ENCODE measurements at regions not wholly inside any gene's neighbourhood (a gene's known extent, or its start where the extent isn't known, plus 50 kb on each side); places are given as distances from the start of the nearest gene placed in this dataset.

DNA sequence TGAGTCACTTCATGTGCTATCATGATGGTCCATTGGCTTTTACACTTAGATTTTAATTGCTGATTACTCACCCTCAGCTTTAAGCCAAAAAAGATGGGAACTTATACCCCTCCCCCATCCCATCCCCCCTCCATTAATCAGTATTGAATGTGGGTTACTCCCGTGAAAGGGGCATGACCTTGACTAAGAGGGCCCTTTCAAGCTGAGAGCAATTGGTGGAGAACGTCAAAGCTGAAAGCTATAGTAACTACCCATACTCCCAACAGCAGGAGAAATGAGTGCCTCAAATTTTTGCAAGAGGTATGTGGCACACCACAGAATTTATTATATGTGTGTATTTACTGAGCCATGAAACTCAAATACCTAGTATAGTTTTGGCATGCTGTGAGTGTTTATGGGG lies 99.7 kb upstream of the CDH8 start:
- TF ChIP-seq, protein P1, sequence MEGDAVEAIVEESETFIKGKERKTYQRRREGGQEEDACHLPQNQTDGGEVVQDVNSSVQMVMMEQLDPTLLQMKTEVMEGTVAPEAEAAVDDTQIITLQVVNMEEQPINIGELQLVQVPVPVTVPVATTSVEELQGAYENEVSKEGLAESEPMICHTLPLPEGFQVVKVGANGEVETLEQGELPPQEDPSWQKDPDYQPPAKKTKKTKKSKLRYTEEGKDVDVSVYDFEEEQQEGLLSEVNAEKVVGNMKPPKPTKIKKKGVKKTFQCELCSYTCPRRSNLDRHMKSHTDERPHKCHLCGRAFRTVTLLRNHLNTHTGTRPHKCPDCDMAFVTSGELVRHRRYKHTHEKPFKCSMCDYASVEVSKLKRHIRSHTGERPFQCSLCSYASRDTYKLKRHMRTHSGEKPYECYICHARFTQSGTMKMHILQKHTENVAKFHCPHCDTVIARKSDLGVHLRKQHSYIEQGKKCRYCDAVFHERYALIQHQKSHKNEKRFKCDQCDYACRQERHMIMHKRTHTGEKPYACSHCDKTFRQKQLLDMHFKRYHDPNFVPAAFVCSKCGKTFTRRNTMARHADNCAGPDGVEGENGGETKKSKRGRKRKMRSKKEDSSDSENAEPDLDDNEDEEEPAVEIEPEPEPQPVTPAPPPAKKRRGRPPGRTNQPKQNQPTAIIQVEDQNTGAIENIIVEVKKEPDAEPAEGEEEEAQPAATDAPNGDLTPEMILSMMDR (conservative IDR thresholded peaks at IDR 0.05), result no peak
- H2BK20ac ChIP-seq (ENCODE audit: low read depth, low read length, poor library complexity, severe bottlenecking), result no peak overlapping the region

More for the DNA sequence above, 99.7 kb upstream of the CDH8 start:
- no peak overlapping the region for H3T11ph ChIP-seq (ENCODE audit: low read length)
- no peaks in the 10 kb centered on the region for H3K23me2 ChIP-seq (ENCODE audit: insufficient read length, low read depth, low read length, poor library complexity, severe bottlenecking)
- no peak overlapping the region for H4K8ac ChIP-seq (replicated peaks; ENCODE audit: insufficient read length, low read depth, low read length)
- no peaks in the 10 kb centered on the region for H3K4me1 Mint-ChIP-seq
- no peak overlapping the region for H3K14ac ChIP-seq (ENCODE audit: insufficient read depth, low read length)
- no peak overlapping the region for H4K91ac ChIP-seq (ENCODE audit: insufficient read length, low read depth, low read length)
- no peak overlapping the region for H3K4ac ChIP-seq (ENCODE audit: low read depth, low read length)
- H2BK15ac ChIP-seq (ENCODE audit: low read depth, low read length), result no peak overlapping the region
- H3K18ac ChIP-seq (ENCODE audit: insufficient read length, low read depth, low read length), result no peak overlapping the region
- H3K79me1 ChIP-seq (ENCODE audit: insufficient read depth, low read depth, low read length, poor library complexity, severe bottlenecking), result no peaks in the 10 kb centered on the region
- H3K9ac ChIP-seq (ENCODE audit: extremely low read depth, insufficient read length, low read length), result no peak overlapping the region
- no peak overlapping the region for H4K5ac ChIP-seq (ENCODE audit: insufficient read length, low read depth, low read length)
- no peak overlapping the region for H3K27ac Mint-ChIP-seq
- H2BK120ac ChIP-seq (ENCODE audit: low read depth, low read length, poor library complexity, severe bottlenecking), result no peak overlapping the region
- no peak for DNase-seq
- no peaks in the 10 kb centered on the region for H4K20me1 ChIP-seq (ENCODE audit: control insufficient read depth, insufficient read depth, insufficient read length)
- no peak overlapping the region for H2BK12ac ChIP-seq (ENCODE audit: insufficient read length, low read depth, low read length)
- H2BK5ac ChIP-seq (ENCODE audit: insufficient read length, low read length), result no peak overlapping the region
- H3K23ac ChIP-seq (ENCODE audit: insufficient read length, low read depth, low read length), result no peak overlapping the region
- H3K4me1 ChIP-seq (ENCODE audit: insufficient read depth, low read length), result no peaks in the 10 kb centered on the region
- H2AFZ ChIP-seq (ENCODE audit: low read length), result no peak overlapping the region
- no CpG with 5 or more reads among the region's 2 CpGs for WGBS (ENCODE audit: extremely low coverage, insufficient read length, low lambda C conversion rate)
- no peaks in the 10 kb centered on the region for H3K27me3 ChIP-seq (ENCODE audit: insufficient read depth, low read length)
- H3K9me3 Mint-ChIP-seq, result peaks cover 22 to 23% of the 10 kb centered on the region in 2 experiments
- H3K79me2 ChIP-seq (ENCODE audit: insufficient read depth, low read length), result no peaks in the 10 kb centered on the region
- H3K36me3 Mint-ChIP-seq (ENCODE audit: insufficient read depth in 1 of 3, low read depth in 3 of 3), result peaks cover 8 to 19% (median 14%) of the 10 kb centered on the region in 3 experiments
- H3K27ac ChIP-seq (ENCODE audit: insufficient read length, low read depth, low read length), result no peak overlapping the region
- no peak overlapping the region for H2AK5ac ChIP-seq (ENCODE audit: insufficient read length, low read length)
- peaks cover 16% of the 10 kb centered on the region for H3K9me3 ChIP-seq (ENCODE audit: control insufficient read depth, low read depth, low read length)
- no peak overlapping the region for H3K4me2 ChIP-seq (ENCODE audit: insufficient read depth, insufficient read length, low read length)
- H3K56ac ChIP-seq (ENCODE audit: insufficient read length, low read depth, low read length), result no peak overlapping the region
- H3K4me3 Mint-ChIP-seq, result no peak overlapping the region
- H3K27me3 Mint-ChIP-seq (ENCODE audit: low read depth), result no peaks in the 10 kb centered on the region

Data from H9 (cell line).